Mucosa of descending colon (tissue), 3 donors: ENCODE measurements at regions not wholly inside any gene's neighbourhood (a gene's known extent, or its start where the extent isn't known, plus 50 kb on each side); places are given as distances from the start of the nearest gene placed in this dataset.

ENCODE experiments used
- ATAC-seq: fragments of 200-7000 bp; cut with Tn5 transposase; one replicate; pipeline ENCODE4 v1.9.1; 2020; ENCODE audit warnings: mild to moderate bottlenecking, moderate library complexity
- DNase-seq, 3 donors: peaks; one replicate each; pipeline ENCODE4 v3.0.0-alpha.2; 2020
- H3K36me3 ChIP-seq: fragments of 200-600 bp; one replicate; pipeline ENCODE4 v1.8.0; 2021; ENCODE audit warnings: low read depth, mild to moderate bottlenecking
- H3K4me1 ChIP-seq: fragments of 200-600 bp; one replicate; pipeline ENCODE4 v1.8.0; 2021; ENCODE audit warnings: low read depth, mild to moderate bottlenecking
- H3K4me3 ChIP-seq: fragments of 200-600 bp; one replicate; pipeline ENCODE4 v1.8.0; 2021; ENCODE audit warnings: mild to moderate bottlenecking
- H3K9me3 ChIP-seq: fragments of 200-600 bp; one replicate; pipeline ENCODE4 v1.8.0; 2021; ENCODE audit warnings: mild to moderate bottlenecking
- CTCF ChIP-seq: fragments of 200-600 bp; IDR thresholded peaks from one replicate; pipeline ENCODE4 v1.8.0; 2022; ENCODE audit warnings: antibody characterized with exemption, mild to moderate bottlenecking
- intact Hi-C, 2 donors: fragments of 100-400 bp; cut with DNase I in 1 of 2; cut with micrococcal nuclease in 1 of 2; formaldehyde crosslinking; loops; one replicate each; pipeline versions ENCODE4 v1.11.0 to v1.11.1; 2022; cut with DNase I, micrococcal nuclease
- donor health status: DM: no; HTN: no; CAD: no; lungs with moderate emphysema.
- donor health status: DM: no; HTN: no; CAD: no.
- donor health status: DM: no; HTN: yes; CAD: no.

- intact Hi-C loops: no loop called here
- no peak for ATAC-seq
- TF ChIP-seq CTCF: no peak
These were observed 218.4 kb upstream of the KCND2 start for GRCh38 chr7:120054376-120055100.

GRCh38 chr7:120055300-120055699 is 217.7 kb upstream of the KCND2 start:
- no peak overlapping the region for H3K4me3 ChIP-seq
- no peaks in the 10 kb centered on the region for H3K36me3 ChIP-seq
- TF ChIP-seq CTCF: no peak
- ATAC-seq (no peak), DNase-seq (no peak)
- intact Hi-C loops: no loop called here
- H3K9me3 ChIP-seq: no peaks in the 10 kb centered on the region
- no peaks in the 10 kb centered on the region for H3K4me1 ChIP-seq

More at GRCh38 chr7:120054376-120055100, 218.4 kb upstream of the KCND2 start:
- Histone ChIP-seq H3K9me3 (no peaks in the 10 kb centered on the region), H3K4me3 (no peak overlapping the region), H3K36me3 (no peaks in the 10 kb centered on the region), H3K4me1 (no peaks in the 10 kb centered on the region)
- no peak for DNase-seq

GRCh38 chr7:120056227-120056626 is 216.7 kb upstream of the KCND2 start:
- no peak overlapping the region for H3K4me3 ChIP-seq
- H3K36me3 ChIP-seq: no peaks in the 10 kb centered on the region
- TF ChIP-seq CTCF: no peak
- ATAC-seq (no peak), DNase-seq (no peak)
- no peaks in the 10 kb centered on the region for H3K4me1 ChIP-seq
- intact Hi-C loops: no loop called here
- no peaks in the 10 kb centered on the region for H3K9me3 ChIP-seq

GRCh38 chr7:120059641-120060040 is 213.3 kb upstream of the KCND2 start:
- H3K36me3 ChIP-seq: no peaks in the 10 kb centered on the region
- H3K9me3 ChIP-seq: no peaks in the 10 kb centered on the region
- ATAC-seq: no peak
- no peak for TF ChIP-seq CTCF
- intact Hi-C loops: no loop called here
- H3K4me3 ChIP-seq: no peak overlapping the region
- no peak for DNase-seq
- H3K4me1 ChIP-seq: no peaks in the 10 kb centered on the region

GRCh38 chr7:120060281-120060680 is 212.7 kb upstream of the KCND2 start:
- H3K4me1 ChIP-seq: no peaks in the 10 kb centered on the region
- no peaks in the 10 kb centered on the region for H3K9me3 ChIP-seq
- intact Hi-C loops: no loop called here
- H3K36me3 ChIP-seq: no peaks in the 10 kb centered on the region
- no peak for TF ChIP-seq CTCF
- H3K4me3 ChIP-seq: no peak overlapping the region
- no peak for ATAC-seq
- no peak for DNase-seq

- Histone ChIP-seq H3K36me3 (no peaks in the 10 kb centered on the region), H3K4me1 (no peaks in the 10 kb centered on the region), H3K4me3 (no peak overlapping the region), H3K9me3 (no peaks in the 10 kb centered on the region)
- TF ChIP-seq CTCF: no peak
- no peak for DNase-seq
- intact Hi-C loops: no loop called here
- no peak for ATAC-seq
These were observed 212.1 kb upstream of the KCND2 start for GRCh38 chr7:120060875-120061274.
